HG02798 (cell line): ENCODE measurements at regions not wholly inside any gene's neighbourhood (a gene's known extent, or its start where the extent isn't known, plus 50 kb on each side); places are given as distances from the start of the nearest gene placed in this dataset.

ENCODE experiments used
- ATAC-seq: cut with Tn5 transposase; IDR thresholded peaks from one replicate; pipeline ENCODE4 v1.9.1; 2021; ENCODE audit warnings: mild to moderate bottlenecking; ENCODE audit not compliant: unreplicated experiment, poor library complexity

DNA sequence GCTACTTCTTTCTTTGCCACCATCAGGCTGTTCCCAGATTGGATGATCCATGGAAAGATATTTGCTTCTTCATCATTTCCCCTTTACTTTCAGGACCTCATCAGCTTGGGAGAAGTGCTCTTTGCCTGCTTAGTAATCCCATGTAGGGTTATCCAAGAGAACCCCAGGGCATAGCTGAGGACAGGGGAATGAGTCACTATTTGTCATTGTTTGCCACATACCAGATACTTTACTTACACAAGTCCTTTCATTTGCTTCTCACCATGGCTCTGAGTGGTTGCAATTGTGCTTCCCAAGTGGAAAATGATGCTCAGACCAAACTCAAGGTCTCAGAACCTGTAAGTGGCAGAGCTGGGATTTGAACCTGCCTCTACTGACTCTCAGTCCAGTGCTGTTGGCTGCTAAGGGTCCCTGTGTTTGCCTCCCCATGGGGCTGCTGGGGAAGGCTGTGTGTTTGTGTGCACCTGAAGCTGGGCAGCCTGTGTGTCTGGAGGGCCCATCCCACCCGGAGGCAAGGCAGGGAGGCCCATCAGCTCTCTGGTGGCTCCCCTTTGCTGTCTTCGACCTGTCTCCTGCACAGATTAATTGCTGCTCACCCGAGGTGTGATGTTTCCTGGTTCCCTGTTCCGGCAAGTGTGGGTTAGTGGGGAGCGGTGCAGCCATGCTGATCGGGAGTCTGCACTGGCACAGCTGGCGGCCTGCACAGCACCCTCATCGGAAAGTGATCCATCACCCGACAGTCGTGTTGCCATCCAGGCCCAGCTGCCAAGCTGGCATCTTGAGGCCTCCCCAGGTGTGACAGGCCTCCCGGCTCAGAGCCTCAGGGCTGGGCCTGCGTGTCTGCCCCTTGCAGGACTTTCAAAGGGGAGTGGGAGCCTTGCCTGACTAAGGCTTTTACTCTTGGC lies 228.8 kb downstream of the DHX35 start:
- ATAC-seq, result no peak

DNA sequence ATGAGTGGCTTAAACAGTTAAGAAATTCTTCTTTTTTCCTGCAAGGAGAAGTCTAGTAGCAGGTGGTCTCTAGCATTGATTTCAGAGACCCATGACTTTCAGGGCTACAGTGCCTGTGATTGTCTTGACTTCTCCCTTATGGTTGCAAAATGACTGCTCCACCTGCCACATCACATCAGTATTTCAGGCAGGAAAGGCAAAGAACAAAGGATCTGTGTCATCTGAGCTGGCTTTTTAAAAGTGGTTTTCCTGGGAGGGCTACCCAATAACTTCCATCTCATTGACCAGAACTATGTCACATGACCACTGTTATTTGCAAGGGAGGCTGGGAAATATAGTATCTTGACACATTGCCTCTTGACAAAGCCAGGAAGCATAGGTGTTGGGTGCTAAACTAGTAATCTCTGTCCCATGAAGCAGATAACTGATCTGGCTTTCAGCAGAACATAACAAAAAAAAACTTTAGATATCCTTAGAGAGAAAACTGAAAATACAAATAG lies 226.2 kb downstream of the DHX35 start:
- no peak for ATAC-seq

DNA sequence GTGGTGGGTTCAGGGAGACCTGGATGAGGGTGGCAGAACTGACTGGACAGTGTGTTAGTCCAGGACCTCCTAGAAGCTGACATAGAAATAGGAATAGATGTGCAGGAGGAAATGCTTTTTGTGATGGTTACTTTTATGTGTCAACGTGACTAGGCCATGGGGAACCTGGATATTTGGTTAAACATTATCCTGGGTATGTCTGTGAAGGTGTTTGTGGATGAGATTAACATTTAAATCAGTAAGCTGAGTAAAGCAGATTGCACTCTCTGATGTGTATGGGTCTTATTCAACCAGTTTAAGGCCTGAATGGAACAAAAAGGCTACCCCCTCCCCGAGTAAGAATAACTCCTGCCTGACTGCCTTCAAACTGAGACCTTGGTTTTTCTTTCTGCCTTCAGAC lies 219.3 kb downstream of the DHX35 start:
- ATAC-seq, result no peak

DNA sequence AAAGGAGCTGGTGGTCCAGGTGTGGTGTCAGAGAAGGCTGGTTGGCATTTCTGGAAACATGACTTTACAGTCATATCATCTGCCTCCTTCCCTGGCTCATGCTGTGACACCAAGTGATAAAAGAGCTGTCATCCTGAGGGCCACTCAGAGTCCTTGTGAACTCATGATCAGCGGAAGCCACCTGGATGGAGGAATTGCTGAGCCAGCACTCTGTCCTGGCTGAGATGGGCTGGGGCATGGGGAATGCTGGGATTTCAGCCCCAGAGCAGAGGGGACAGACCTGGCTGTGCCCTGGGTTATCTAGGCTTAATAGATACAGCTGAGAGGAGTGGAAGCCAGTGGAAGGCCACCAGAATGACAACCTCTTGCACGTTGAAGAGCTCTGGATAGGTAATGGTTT lies 214.3 kb downstream of the DHX35 start:
- ATAC-seq, result no peak

DNA sequence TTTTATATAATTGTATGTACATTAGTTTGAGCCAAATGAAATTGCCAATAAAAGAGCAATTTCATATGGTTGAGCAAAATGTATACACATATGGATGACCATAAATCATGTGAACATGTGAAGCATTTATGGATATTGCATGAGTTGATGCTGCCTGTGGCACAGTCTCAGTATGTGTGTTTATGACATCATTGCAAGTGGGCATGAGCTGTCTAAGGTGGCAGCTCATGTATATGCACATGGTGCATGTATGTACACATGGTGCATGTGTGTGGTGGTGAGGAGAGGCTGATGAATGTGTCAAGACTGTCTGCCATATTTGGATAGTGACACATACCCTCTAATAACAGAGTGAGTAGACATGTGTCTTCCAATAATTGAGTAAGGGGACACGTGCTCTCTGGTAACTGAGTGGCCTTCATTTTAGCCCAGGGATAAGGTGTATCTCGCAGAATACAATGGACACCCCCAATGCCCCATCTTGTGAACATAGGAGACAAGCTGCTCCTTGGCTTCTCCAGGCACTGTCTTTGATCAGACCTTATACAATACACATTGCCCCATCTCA lies 208.8 kb downstream of the DHX35 start:
- no peak for ATAC-seq

DNA sequence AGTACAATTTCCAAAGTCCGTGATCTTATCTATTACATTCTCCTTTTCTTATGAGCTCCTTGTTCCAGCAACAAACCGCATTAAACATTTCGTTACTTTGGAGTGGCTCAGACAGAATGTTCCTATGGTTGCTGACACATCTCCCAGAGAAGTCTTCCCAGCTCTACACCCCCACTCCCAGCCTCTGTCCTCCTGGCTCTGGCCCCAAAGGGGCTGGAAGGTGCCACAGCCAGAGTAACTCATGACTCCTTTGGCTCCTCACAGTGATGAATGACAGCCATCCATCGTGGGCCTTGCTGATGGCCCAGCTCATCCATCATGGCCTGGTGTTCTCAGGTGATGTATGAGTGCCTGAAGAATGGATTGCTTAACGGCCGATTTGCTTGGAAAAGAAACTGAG lies 203.0 kb downstream of the DHX35 start:
- ATAC-seq, result no peak

DNA sequence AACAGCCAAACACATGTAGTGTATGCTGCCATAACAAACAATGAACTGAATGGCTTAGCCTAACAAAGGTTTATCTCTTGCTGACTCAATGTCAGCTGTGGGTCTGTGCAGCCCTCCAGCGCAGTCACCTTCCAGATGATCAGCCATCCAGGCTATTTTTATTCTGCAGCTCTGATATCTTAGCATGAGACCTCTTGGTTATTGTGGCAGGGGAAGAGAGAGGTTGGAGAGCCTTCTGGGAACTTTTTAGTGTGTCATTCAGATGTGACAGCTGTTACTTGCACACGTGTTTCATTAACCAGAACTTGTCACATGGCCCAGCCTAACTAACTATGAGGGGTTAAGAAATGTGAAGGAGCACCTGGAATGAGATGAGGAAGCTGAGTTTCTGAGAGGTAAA lies 202.5 kb downstream of the DHX35 start:
- no peak for ATAC-seq

DNA sequence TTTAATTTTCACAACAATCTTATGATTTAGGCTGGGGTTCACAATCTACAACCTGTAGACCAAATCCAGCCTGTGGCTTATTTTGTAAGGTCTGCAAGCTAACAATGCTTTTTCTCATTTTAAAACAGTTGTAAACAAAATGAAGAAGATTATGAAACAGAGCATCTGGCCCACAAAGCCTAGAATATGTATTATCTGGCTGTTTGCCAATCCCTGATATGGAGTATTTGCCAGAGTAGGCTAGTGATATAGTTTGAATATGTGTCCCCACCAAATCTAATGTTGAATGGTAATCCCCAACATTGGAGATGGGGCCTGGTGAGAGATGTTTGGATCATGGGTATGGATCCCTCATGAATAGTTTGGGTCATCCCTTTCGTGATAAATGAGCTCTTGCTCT lies 201.8 kb downstream of the DHX35 start:
- ATAC-seq, result no peak

DNA sequence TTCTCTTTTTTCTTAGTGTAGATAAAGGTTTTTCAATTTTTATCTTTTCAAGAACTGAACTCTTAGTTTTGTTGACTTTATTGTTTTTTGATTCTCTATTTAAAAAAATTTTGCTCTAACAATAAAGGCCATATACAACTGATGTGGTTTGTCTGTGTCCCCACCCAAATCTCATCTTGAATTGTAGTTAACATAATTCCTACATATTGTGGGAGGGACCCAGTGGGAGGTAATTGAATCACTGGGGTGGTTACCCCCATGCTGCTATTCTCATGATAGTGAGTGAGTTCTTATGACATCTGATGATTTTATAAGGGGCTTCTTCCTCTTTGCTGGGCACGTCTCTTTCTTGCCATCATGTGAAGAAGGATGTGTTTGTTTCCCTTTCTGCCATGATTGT lies 199.8 kb downstream of the DHX35 start:
- no peak for ATAC-seq

DNA sequence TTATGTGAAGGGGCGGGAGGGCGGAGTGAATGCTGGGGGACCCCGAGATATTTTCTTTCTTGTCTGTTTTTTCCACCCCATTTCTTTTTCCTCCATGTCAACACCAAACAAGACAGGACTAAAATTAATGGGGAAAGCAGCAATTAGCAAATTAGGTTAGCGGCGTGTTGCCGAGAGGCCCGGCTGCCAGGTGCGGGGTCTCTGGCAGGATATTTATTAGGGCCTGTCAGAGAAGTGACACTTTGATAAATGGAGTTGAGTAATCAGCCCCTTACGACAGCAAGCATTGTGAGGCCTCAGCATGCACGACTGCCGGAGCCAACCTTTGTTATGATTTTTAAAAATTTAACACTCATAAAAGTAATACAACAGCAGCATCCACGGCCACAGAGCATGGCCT lies 193.8 kb downstream of the DHX35 start:
- no peak for ATAC-seq

DNA sequence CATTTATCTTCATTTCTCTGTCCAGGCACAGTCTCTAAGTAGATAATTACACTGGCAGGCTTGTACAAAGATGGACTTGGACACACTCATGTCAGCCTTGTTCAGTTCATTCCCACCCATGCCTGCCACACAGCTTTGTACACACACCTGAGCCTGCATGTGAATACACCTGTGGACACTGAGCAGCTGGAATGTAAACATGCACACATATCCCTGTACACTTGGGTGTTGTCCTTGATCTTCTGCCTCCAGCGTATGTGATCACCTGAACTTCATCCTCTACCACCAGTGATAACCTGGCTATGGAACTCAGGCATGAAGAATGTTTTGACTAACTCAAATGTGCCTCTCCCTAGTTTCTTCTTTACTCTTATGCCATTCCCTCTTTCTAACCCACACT lies 190.6 kb downstream of the DHX35 start:
- ATAC-seq, result no peak

DNA sequence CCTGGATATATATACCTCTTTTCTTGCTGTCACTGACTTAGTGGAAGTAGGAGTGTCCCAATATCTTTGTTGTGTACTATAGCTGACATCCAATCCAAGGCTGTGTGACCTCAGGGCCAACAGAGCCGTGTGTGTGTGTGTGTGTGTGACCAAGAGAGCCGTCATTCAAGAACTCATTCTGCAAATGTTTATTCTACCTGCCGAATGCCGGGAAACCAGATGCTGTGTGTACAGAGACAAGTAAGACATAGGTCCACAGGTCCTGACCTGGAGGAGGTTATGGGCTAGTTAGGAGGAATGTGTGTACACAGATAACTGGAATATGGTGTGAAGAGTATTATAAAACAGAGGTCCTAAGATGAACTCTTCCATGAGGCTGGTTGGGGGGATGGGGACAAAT lies 190.0 kb downstream of the DHX35 start:
- ATAC-seq, result no peak

DNA sequence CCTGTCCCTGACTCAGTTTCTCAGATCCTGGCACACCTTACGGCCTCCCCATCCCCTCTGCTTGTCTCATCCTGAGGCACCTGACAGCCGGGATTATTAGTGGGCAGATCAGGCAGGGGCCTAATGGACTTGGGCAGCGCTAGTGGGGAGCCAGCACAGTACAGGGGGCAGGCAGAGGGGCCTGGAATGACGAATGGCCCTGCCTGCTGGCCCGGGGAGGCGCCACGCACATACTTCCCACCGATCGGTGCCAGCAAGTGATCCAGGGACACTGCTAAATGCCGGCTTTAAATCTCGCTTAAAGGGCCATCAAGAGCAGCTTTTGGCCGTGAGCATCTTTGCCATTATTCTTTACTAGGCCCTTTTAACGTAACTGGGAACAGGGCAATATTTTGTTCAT lies 188.4 kb downstream of the DHX35 start:
- ATAC-seq, result no peak

DNA sequence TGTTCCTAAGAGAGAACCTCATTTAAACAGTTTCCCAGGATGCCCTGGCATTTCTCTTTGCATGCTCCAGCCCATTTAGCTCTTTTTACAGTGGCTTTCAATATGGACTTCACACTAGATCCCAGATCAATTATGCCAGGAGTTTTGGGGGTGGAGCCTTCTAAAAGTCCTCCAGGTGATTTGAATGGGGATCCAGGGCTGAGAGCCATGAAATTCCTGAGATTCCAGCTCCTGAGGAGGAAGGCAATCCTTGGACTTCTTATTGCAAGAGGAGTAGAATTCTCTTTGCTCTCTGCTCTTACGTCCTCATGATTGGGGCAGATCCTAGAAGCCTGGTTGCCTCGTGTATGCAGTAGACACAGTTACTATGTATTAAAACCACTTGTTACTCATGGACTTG lies 184.2 kb downstream of the DHX35 start:
- ATAC-seq, result no peak

DNA sequence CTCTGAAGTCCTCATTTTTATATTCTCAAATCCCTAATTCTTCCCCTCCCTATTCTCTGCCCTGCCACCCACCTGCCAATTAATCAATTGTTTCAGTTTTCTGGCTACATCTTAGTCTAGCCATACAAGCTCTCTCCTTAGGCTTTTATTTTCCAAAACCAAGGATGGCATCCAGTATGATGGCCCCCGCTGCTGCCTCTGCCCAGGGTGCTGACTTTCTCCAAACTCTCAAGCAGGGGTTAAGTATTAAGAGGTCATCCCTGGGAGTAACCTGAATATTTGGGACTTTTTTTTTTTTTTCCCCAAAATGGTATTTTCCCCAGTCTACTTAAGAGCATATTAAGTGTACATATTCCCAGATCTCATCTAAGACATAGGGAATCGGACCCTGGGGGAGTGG lies 183.8 kb downstream of the DHX35 start:
- ATAC-seq, result no peak

DNA sequence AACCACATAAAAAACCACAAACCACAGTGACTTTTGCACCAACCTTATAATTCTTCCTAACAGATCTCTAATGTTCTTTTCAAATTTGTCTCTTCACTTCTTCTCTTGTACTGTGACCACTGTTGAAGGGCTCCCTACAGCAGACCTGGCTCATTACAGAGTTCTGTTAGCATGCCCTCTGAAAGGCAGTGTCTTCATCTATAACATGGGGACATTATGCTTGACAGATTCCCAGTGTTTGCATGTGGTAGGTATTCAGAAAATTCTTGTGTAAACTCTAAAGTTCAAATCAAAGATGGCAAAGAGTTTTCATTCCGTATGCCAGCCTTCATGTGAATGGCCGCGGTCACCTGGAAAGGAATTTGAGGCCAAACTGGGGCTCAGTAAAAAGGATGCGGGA lies 182.6 kb downstream of the DHX35 start:
- ATAC-seq, result no peak

DNA sequence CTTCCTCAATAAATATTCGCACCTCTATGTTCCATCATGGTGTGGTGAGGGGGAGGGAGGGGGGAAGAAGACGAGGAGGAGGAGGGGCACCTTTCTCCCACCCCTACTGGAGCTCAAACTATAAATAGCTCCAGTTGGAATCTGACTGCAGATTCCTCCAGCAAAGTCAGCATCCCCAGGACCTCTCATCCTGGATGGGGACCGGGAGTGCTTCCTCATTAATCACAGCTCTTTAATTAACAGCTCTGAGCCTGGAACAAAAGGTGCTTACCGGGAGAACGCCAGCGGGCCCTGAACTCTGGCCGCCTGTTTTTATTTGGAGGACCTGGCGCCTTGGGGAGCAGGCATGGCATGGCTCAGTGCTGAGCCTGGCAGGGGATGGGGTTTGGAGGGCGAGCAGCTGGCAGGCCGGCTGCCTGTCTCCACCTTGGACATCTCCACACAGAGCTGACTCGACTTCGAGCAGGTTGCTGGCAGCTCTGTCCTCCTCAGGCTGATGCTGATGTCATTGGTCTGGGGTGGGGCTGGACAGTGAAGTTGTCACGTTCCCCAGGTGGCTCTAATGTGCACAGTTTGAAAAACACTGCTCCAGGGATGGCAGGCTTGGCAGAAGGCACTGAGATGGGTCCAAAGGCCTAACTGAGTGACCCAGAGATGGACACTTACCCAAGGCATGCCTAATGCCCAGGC lies 180.4 kb downstream of the DHX35 start:
- no peak for ATAC-seq

DNA sequence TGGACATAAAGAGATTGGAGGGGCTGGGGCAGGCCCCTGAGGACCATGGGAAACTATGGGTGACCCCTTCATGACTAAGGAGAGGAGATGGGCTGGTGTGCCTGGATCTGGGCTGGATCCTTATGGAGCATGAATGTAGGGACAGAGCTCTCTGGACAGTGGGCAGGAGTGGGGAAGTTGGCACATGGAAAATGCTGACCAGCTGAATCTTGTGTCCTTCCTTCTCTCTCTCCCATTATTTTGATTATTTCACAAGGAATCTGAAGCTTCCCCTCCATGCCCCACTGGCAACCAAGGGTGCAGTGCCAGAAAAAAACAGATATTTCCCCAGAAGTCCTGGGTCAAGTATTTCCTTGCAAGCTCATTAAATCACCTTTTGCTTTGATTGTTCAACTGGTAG lies 175.2 kb downstream of the DHX35 start:
- ATAC-seq, result no peak

DNA sequence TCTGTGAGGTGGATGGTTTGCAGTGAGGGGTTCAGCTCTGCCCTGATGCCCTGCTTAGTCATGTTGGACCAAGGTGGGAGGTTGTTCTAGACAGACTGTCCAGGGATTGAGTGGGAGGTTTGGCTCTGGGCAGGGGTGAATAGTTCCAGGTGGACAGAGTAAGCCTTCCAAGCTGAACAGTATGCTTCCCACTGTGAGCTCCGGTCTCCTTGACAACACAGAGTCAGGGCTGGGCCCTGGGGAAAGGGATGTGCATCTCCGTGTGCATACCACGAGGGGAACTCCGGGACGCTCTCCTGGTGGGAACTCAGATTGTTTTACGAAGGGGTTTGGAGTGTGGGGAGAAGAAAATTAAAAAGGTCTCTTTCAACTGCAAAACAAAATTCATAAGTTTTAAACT lies 174.7 kb downstream of the DHX35 start:
- ATAC-seq, result no peak

DNA sequence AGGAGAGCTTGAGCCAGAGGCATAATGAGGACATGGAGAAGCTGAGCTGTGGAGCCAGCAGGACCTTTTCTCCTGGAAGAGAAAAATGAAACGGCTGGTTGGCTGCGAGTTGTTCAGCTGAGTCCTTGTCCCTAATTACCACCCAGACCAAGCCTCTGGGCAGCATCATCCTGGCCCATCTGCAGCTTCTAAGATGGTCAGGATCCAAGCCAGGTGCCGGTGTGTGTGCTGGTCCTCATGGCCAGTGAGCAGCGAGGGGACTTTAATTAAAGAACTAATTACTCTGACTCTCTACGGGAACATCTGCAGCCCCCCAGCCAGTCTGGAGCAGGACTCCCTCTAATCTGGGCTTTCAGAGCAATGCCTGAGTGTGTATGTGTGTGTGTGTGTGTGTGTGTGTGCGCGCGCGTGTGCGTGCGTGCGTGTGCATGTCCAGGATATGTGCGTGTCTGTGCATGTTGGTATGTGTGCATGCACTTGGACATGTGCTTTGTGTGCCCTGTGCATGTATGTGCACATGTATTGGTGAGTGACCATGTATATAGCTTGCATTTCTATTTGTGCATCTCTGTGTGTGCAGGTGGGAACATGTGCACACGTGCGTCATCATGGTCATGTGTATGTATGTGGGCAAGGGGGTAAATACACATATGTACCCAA lies 173.9 kb downstream of the DHX35 start:
- ATAC-seq, result no peak

DNA sequence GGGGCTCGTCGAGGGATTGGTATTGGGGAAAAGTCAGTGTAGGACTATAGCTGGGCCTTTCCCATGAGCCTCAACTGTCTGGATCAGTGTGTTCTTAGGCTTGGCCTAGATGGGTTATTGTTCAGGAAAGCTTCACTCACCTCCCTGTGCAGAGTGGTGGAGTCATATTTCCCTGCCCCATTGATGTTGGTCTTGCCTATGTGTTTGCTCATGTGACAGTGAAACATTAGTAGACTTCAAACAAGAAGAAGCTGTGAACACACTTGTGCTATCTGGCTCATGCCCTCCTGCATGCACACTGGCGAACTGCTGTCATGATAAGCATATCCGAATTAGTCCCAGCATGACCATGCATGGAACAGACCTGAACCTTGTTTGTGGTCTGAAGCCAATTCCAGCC lies 171.1 kb downstream of the DHX35 start:
- ATAC-seq, result no peak
